ENCODE measurements at regions not wholly inside any gene's neighbourhood (a gene's known extent, or its start where the extent isn't known, plus 50 kb on each side); places are given as distances from the start of the nearest gene placed in this dataset.

DNA sequence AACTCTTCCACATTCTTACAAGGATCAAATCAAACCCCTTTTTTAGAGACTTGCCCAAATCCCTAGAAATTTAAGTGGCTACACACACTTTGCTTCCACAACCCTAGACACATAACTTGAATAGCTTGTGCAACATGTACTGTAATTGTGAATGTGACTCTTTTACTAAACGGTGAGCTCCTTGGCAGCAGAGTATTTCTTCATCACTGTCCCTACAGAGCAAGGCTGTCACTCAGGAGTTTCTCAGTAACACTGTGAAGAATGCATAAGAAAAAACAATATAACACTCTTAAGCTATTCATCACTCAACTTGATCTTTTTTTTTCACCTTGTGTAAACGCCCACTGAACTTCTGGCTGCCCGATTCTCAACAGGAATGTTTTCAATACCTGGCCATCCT is 53.8 kb upstream of the ADAMTS18 start:
- H3K4me3 ChIP-seq (ENCODE audit: low read length), result no peak overlapping the region
- TF ChIP-seq, protein P1, sequence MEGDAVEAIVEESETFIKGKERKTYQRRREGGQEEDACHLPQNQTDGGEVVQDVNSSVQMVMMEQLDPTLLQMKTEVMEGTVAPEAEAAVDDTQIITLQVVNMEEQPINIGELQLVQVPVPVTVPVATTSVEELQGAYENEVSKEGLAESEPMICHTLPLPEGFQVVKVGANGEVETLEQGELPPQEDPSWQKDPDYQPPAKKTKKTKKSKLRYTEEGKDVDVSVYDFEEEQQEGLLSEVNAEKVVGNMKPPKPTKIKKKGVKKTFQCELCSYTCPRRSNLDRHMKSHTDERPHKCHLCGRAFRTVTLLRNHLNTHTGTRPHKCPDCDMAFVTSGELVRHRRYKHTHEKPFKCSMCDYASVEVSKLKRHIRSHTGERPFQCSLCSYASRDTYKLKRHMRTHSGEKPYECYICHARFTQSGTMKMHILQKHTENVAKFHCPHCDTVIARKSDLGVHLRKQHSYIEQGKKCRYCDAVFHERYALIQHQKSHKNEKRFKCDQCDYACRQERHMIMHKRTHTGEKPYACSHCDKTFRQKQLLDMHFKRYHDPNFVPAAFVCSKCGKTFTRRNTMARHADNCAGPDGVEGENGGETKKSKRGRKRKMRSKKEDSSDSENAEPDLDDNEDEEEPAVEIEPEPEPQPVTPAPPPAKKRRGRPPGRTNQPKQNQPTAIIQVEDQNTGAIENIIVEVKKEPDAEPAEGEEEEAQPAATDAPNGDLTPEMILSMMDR (IDR thresholded peaks at IDR 0.05; ENCODE audit: insufficient read depth, low read depth, low read length, missing control alignments), result no peak
- no peak for DNase-seq (ENCODE audit: low read depth)

DNA sequence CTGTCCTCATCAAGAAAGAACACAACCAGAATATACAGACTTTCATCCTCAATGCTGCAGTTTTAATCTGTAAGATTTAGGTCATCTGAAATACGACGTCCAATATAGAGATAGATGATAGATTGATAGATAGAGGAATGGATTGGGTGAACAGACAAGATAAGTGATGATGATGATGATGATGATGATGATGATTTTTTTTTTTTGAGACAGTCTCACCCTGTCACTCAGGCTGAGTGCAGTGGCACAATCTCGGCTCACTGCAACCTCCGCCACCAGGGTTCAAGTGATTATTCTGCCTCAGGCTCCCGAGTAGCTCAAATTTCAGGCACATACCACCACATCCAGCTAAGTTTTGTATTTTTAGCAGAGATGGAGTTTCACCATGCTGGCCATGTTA is 56.3 kb upstream of the ADAMTS18 start:
- TF ChIP-seq, protein P1 (IDR thresholded peaks at IDR 0.05; ENCODE audit: insufficient read depth, low read depth, low read length, missing control alignments), result no peak
- no peak for DNase-seq (ENCODE audit: low read depth)

DNA sequence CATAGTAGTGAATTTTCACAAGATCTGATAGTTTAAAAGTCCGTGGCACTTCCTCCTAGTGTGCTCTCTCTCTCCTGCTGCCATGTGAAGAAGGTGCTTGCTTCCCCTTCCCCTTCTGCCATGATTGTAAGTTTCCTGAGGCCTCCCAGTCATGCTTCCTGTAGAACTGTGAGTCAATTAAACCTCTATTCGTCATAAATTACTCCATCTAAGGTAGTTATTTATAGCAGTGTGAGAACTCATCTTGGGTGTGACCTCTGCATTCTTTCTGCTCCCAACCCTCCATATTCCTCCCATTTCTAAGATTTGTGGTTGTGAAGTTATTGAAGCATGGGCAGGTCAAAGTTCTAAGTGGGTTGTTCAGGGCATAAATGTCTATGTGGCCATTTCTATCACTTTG is 62.1 kb upstream of the ADAMTS18 start:
- no peak overlapping the region for H3K4me3 ChIP-seq (ENCODE audit: low read length)
- no peak for DNase-seq (ENCODE audit: low read depth)
- TF ChIP-seq, protein P1 (IDR thresholded peaks at IDR 0.05; ENCODE audit: insufficient read depth, low read depth, low read length, missing control alignments), result no peak

More for the DNA sequence above, 56.3 kb upstream of the ADAMTS18 start:
- no peak overlapping the region for H3K4me3 ChIP-seq (ENCODE audit: low read length)

DNA sequence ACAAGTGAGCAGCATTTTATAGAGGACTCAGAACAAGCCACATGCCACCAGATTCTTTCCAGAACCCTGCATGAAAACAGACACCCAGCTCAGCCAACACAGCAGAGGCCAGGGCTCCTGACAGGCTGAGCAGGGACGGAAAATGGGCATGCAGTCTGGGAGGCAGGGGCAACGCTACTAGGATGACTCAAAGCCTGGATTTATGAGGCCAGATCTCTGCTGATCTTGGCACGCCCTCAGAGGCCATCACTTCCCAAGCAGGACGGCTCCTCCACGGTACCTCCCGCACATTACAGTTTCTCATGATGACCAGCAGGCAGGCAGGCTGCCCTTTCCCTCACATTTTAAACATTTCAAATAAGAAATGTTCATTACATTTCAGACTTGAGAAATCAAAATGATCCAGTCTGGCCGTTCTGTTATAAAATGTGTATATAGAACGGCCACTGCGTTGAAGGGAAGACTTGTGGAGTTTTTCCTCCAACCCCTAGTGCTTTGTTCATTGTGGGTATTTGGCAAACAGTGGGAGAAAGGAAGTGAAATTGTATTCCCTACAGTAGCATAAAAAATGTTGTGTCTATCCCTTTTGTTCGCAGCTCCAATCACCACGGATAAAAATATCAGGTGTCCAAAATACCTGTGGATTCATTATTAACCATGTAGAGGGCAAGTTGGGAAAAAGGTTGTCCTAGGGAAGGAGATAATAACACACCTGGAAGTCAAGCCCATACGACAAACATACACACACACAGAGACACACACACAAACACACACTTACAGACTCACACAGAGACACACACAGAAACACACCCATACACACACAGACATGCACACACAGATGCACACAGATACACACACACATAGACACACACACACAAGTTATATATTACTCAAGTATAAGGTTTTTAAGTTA is 64.8 kb upstream of the ADAMTS18 start:
- TF ChIP-seq, protein P1 (IDR thresholded peaks at IDR 0.05; ENCODE audit: insufficient read depth, low read depth, low read length, missing control alignments), result no peak
- no peak overlapping the region for H3K4me3 ChIP-seq (ENCODE audit: low read length)
- no peak for DNase-seq (ENCODE audit: low read depth)

DNA sequence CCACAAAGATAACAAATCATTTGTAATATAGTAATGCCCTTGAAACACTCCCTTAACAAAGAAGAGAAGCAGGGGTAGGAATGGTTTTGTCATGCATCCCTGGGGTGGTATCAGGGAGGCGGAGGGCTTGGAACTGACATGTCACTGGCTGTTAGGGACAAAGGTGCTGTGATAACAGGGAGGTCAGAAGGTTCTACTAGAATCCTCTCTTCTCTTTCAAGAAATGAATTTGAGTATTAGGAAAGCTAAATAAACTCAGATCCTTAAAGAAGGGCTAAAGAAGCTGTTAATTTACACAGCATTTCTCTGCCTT is 65.4 kb upstream of the ADAMTS18 start:
- no peak for DNase-seq (ENCODE audit: low read depth)
- H3K4me3 ChIP-seq (ENCODE audit: low read length), result no peak overlapping the region
- TF ChIP-seq, protein P1 (IDR thresholded peaks at IDR 0.05; ENCODE audit: insufficient read depth, low read depth, low read length, missing control alignments), result no peak

DNA sequence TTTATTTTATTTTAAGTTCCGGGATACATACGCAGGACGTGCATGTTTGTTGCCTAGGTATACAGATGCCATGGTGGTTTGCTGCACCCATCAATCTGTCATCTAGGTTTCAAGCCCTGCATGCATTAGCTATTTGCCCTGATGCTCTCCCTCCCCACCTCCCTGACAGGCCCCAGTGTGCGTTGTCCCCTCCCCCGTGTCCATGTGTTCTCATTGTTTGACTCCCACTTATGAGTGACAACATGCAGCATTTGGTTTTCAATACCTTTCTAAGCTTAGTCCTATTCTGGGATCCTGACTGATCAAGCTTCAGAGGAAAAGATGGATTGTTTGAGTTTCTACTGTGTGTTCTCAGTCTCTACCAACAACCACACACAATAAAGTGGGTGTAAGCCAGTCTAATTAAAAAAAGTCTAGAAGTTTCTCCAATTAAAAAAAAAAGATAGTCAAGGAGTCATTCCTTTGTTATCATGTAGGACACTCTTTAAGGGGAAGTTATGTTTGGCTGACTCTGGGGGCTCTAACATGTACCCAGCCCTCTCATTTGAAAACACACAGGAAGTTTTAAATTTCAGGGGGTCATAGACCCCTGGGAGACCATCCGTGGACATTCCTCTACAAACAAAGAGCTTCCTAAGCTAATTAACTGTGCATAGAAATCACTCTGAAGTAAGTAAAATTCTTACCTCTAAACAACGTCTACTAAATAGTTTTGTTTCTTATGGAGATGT is 66.3 kb upstream of the ADAMTS18 start:
- no peak overlapping the region for H3K4me3 ChIP-seq (ENCODE audit: low read length)
- TF ChIP-seq, protein P1 (IDR thresholded peaks at IDR 0.05; ENCODE audit: insufficient read depth, low read depth, low read length, missing control alignments), result no peak
- DNase-seq (ENCODE audit: low read depth), result no peak
